Neural progenitor cell (in vitro differentiated cells): ENCODE measurements at regions not wholly inside any gene's neighbourhood (a gene's known extent, or its start where the extent isn't known, plus 50 kb on each side); places are given as distances from the start of the nearest gene placed in this dataset.

Experiments
- EZH2 ChIP-seq: fragments of 200-600 bp; sonication (generic); IDR thresholded peaks from 2 replicates; pipeline ENCODE4 v1.6.1; 2017; ENCODE audit warnings: antibody characterized with exemption, mild to moderate bottlenecking, moderate library complexity
- TF ChIP-seq, protein P1 (sequence below): fragments of 200-600 bp; sonication (generic); IDR thresholded peaks from 2 replicates; pipeline ENCODE4 v1.5.1; 2017; ENCODE audit warnings: antibody characterized with exemption, mild to moderate bottlenecking

DNA sequence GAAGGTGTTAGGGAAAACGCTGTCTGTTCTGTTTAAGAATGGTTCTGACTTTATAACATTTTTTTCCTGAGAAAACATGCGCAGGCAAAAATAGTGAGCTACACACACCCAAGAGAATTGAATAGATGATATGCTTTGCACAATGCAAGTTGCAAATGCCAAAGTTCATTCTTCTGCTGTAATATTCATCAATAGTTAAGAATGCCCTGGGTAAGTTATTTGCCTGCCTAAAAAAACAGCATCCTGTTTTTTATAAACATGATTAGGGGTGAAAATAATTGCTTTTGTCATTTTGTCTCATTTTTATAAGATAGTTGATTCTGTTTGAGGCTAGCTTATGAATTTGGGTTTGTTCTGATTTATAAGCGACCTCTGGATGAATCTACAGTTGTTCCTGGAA lies 99.4 kb downstream of the DTWD1 start:
- TF ChIP-seq, protein P1, sequence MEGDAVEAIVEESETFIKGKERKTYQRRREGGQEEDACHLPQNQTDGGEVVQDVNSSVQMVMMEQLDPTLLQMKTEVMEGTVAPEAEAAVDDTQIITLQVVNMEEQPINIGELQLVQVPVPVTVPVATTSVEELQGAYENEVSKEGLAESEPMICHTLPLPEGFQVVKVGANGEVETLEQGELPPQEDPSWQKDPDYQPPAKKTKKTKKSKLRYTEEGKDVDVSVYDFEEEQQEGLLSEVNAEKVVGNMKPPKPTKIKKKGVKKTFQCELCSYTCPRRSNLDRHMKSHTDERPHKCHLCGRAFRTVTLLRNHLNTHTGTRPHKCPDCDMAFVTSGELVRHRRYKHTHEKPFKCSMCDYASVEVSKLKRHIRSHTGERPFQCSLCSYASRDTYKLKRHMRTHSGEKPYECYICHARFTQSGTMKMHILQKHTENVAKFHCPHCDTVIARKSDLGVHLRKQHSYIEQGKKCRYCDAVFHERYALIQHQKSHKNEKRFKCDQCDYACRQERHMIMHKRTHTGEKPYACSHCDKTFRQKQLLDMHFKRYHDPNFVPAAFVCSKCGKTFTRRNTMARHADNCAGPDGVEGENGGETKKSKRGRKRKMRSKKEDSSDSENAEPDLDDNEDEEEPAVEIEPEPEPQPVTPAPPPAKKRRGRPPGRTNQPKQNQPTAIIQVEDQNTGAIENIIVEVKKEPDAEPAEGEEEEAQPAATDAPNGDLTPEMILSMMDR, result no peak
- no peak for TF ChIP-seq EZH2
